ENCODE measurements at regions not wholly inside any gene's neighbourhood (a gene's known extent, or its start where the extent isn't known, plus 50 kb on each side); places are given as distances from the start of the nearest gene placed in this dataset.

- Histone ChIP-seq H3K4me1 (ENCODE audit: insufficient read depth, low read length) (no peaks in the 10 kb centered on the region), H3K4me3 (replicated peaks in 1 of 3; ENCODE audit: insufficient read depth in 1 of 3, low read depth in 2 of 3, low read length in 3 of 3) (no peak overlapping the region), H4K20me1 (ENCODE audit: insufficient read depth, low read length) (no peaks in the 10 kb centered on the region), H3K36me3 (replicated peaks in 1 of 2; ENCODE audit: control insufficient read depth in 1 of 2, insufficient read depth in 2 of 2, low read length in 2 of 2) (no peaks in the 10 kb centered on the region), H3K9ac (ENCODE audit: insufficient read depth, low read depth, low read length) (no peak overlapping the region), H3K9me3 (ENCODE audit: low read length) (peaks cover 36% of the 10 kb centered on the region), H3K4me2 (ENCODE audit: low read depth, low read length) (no peak overlapping the region), H3K79me2 (ENCODE audit: insufficient read depth, low read length) (no peaks in the 10 kb centered on the region), H2AFZ (ENCODE audit: low read length) (no peak overlapping the region), H3K27me3 (ENCODE audit: control insufficient read depth in 1 of 2, insufficient read depth in 2 of 2, low read length in 2 of 2) (no peaks in the 10 kb centered on the region), H3K27ac (ENCODE audit: extremely low read length, insufficient read depth, low read length) (no peak overlapping the region)
- in situ Hi-C loops (cut with HindIII; ENCODE audit: extremely low pct_ligation_motif_present, low pct_unique_long_range_greater_than_20kb) = no loop called here
- CTCF ChIA-PET (ENCODE audit: low intra/inter-chr PET ratio, low total read pairs) = no interaction called here
- BruUV-seq (replicated peaks) = no TSS peak
- FAIRE-seq (no peak), DNase-seq (ENCODE audit: low spot score) (no peak), ATAC-seq (no peak)
- POLR2A ChIA-PET = no interaction called here
- 4% methylated on average over 2 of the region's 2 CpGs for WGBS (ENCODE audit: low lambda C conversion rate)
- intact Hi-C loops (cut with micrococcal nuclease; ENCODE audit: unreplicated experiment) = no loop called here
- TF ChIP-seq ZNF75D (CRISPR knock-in tag; IDR thresholded peaks at IDR 0.05; ENCODE audit: borderline replicate concordance) = no peak
- TF ChIP-seq ZNF331 (CRISPR knock-in tag; IDR thresholded peaks at IDR 0.05) = no peak
- TF ChIP-seq ARID5B (CRISPR knock-in tag; IDR thresholded peaks at IDR 0.05) = no peak
- no peak for TF ChIP-seq UBTF (CRISPR knock-in tag; IDR thresholded peaks at IDR 0.05)
- TF ChIP-seq ZNF225 (CRISPR knock-in tag; IDR thresholded peaks at IDR 0.05) = no peak
- TF ChIP-seq SNAI1 (CRISPR knock-in tag; IDR thresholded peaks at IDR 0.05; ENCODE audit: borderline replicate concordance) = no peak
- no peak for TF ChIP-seq ZNF660 (CRISPR knock-in tag; IDR thresholded peaks at IDR 0.05; ENCODE audit: borderline replicate concordance, low read depth)
- TF ChIP-seq PATZ1 (CRISPR knock-in tag; IDR thresholded peaks at IDR 0.05) = no peak
- TF ChIP-seq PAX8 (CRISPR knock-in tag; IDR thresholded peaks at IDR 0.05; ENCODE audit: borderline replicate concordance) = no peak
- TF ChIP-seq TCF12 (IDR thresholded peaks at IDR 0.05) = no peak
- TF ChIP-seq TCF12 (CRISPR knock-in tag; IDR thresholded peaks at IDR 0.05) = no peak
- no peak for TF ChIP-seq BATF2 (CRISPR knock-in tag; IDR thresholded peaks at IDR 0.05)
Observed at GRCh38 chr7:20019757-20020432, 197.3 kb downstream of the MACC1 start.

Measured in HepG2 (cell line).